ENCODE measurements at regions not wholly inside any gene's neighbourhood (a gene's known extent, or its start where the extent isn't known, plus 50 kb on each side); places are given as distances from the start of the nearest gene placed in this dataset.
"Not testable (repeated sequence)": the region's sequence is repeated elsewhere in the genome, so short reads cannot be mapped to it uniquely, and the experiment has no call there.

DNA sequence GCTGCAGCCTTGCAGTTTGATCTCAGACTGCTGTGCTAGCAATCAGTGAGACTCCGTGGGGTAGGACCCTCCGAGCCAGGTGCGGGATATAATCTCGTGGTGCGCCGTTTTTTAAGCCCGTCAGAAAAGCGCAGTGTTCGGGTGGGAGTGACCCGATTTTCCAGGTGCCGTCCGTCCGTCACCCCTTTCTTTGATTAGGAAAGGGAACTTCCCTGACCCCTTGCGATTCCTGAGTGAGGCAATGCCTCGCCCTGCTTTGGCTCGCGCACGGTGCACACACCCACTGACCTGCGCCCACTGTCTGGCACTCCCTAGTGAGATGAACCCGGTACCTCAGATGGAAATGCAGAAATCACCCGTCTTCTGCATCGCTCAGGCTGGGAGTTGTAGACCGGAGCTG is 203.2 kb downstream of the SNCAIP start:
- not testable (repeated sequence) for DNase-seq (ENCODE audit: low spot score); ATAC-seq

DNA sequence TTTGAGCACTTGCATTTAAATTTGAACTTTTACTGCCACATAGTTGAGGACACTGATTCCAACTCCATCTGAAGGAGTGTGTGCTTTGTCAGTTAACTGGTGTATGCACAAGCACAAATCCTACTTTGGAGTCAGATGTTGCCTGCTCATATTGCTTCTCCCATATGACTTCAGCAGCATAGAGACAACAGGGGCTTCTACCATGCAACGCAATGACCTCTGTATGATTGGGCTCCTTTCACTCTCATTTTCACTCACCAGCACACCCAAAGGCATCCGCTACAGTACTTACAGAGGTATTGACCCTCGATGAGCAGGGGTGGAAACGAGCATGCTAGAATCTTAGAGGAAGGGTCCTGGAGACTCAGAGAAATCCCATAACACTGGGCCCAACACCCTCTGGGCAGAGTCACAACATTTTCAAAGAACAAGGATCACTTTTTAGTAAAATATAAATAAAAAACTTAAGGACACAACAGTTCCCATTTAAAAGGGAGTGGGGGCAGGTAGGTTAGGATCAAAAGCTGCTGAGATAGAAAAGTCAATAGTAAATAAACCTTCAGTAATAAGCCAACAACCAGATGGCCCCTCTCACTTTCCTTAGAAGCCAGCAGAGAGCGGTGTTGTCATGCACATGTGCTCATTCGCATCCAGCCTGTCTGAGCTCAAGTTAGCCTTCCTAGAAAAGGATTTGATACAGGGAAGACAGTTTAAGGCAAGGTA is 203.8 kb downstream of the SNCAIP start:
- DNase-seq (ENCODE audit: low spot score): peak; percentile 54

GRCh38 chr5:122516432-122516743 is 204.4 kb downstream of the SNCAIP start:
- DNase-seq (ENCODE audit: low spot score): no peak
- no peak for ATAC-seq

More for the DNA sequence above, 203.8 kb downstream of the SNCAIP start:
- ATAC-seq: peak; percentile 100

DNA sequence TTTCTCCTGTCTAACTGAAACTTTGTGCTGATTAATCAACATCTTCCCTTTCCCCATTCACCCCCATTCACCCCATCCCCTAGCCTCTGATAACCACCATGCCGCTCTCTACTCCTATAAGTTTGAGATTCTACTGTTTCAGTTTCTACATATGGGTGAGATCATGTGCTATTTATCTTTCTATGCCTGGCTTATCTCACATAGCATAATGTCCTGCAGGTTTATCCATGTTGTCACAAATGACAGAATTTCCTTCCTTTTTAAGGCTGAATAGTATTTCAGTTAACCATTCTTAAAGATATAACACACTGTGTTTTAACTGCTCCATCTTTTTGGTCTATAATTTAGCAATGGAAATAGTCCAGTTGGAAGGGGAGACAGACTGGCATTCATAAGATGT is 205.1 kb downstream of the SNCAIP start:
- DNase-seq (ENCODE audit: low spot score): no peak
- no peak for ATAC-seq

- DNase-seq (ENCODE audit: low spot score) (no peak), ATAC-seq (no peak)
Measured at GRCh38 chr5:122523776-122524175, 211.7 kb downstream of the SNCAIP start.

- ATAC-seq (no peak), DNase-seq (ENCODE audit: low spot score) (no peak)
Measured at GRCh38 chr5:122527547-122527946, 215.5 kb downstream of the SNCAIP start.

- ATAC-seq: no peak
- no peak for DNase-seq (ENCODE audit: low spot score)
Measured at GRCh38 chr5:122532035-122532434, 220.0 kb downstream of the SNCAIP start.

DNA sequence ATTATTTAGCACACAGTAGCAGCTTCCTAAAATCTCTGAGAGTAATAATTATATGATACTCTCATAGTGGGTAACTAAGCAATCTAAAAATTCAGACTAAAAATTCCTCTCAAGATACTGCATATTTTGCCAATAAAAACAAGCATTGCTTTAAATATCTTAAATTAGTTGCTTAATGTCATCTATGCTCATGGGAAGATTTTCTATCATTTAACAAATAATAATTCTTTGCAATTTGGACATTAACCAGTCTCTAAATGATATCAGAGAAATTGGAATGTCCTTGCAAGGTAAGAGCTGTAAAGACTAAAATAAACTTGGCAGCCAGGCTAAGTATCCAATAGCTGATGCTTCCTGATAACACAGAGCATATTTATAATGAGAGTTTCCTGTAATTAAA is 221.8 kb downstream of the SNCAIP start:
- ATAC-seq (no peak), DNase-seq (ENCODE audit: low spot score) (no peak)

GRCh38 chr5:122534829-122535228 is 222.8 kb downstream of the SNCAIP start:
- no peak for ATAC-seq
- DNase-seq (ENCODE audit: low spot score): no peak

- no peak for ATAC-seq
- DNase-seq (ENCODE audit: low spot score): no peak
Measured at GRCh38 chr5:122541388-122541787, 229.4 kb downstream of the SNCAIP start.

DNA sequence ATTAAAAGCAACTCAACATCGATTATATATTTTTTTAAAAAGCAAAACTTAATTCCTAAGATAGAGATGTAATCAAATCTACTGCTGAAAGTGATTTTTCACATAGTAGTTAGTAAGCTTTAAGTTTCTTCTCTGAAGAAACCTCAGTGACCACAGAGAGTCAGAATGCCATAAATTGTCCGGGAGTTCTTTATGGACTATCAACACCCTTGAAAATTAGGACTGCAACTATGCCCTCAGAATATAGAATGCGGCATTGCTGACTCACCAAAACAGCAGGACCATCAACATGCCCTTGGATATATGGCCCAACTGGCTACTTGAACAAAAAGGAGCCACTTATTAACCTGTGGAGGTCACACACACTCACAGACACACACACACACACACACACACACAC is 228.9 kb upstream of the SNX2 start:
- ATAC-seq: no peak
- DNase-seq (ENCODE audit: low spot score): no peak

DNA sequence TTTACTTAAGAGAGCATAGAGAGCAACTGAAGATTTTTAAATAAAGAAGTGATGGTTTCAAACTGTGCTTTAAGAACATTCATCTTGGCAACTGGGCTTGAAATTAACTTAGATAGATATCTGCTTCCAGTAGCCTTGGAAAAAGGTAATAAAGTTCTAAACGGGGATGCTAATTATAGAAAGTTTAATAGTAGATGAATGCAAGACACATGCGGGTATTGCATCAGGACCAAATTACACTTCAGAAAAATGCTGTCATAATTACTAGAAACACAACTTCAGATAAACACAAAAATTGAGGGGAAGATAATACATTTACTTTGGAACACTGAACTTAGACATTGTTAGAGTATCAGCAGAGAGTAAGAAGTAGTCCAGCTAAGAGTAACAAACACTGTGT is 227.7 kb upstream of the SNX2 start:
- ATAC-seq (no peak), DNase-seq (ENCODE audit: low spot score) (no peak)

DNA sequence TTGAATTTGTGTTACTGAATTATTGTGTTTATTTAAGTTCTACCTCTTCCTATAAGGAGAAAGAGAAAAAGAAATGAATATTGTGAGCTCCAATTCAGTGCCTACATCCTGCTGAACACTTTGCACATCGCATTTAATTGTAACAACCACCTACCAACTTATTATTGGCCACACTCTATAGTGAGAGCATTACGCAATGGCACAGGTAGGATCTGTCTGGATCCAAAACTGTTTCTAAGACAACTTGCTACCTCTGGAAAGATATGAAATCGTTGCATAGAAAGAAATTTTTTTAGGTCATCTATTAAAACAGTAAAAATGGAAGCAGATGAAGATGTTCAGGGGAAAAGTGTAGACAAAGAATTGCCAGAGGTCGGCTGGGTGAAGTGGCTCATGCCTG is 227.2 kb upstream of the SNX2 start:
- no peak for DNase-seq (ENCODE audit: low spot score)
- ATAC-seq: no peak

DNA sequence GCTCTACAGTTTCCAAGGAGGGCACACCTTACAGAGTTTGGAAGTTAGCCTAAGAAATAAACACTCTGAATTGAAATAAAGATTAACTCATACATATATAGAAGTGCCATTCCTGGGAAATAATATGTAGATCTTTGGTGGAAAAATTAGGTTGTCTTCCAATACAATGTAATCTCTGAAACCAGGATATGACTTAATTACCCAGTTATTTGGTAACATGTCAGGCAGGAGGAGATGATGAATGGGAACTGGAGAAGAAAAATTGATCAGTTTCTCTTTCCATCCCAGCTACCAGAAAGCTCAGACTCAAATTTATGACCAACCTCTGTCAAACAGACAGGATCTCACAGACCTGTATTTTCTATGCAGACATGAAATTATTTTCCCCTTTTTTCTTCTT is 215.2 kb upstream of the SNX2 start:
- no peak for ATAC-seq
- no peak for DNase-seq (ENCODE audit: low spot score)

- DNase-seq (ENCODE audit: low spot score) (no peak), ATAC-seq (no peak)
Measured at GRCh38 chr5:122561209-122561608, 213.7 kb upstream of the SNX2 start.

DNA sequence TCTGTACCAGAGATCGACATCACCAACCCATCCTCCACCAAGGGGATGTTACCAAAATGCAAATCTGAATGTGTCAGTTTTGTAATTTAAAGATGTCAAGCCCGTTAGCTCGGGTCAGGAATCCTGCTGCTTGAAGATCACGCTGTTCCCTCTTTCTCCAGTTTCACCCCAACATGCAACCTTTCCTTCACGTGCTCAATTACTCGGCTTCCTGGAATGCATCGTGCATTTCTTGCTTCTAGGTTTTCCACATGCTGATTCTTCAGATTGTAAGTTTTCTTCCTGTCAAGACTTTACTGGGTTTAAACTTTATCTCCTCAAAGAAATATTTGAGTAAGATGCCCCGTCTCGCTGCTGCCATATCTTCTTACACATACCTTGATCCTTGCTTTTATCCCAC is 209.5 kb upstream of the SNX2 start:
- DNase-seq (ENCODE audit: low spot score): no peak
- ATAC-seq: no peak

- DNase-seq (ENCODE audit: low spot score) (no peak), ATAC-seq (no peak)
Measured at GRCh38 chr5:122576256-122577016, 198.4 kb upstream of the SNX2 start.

DNA sequence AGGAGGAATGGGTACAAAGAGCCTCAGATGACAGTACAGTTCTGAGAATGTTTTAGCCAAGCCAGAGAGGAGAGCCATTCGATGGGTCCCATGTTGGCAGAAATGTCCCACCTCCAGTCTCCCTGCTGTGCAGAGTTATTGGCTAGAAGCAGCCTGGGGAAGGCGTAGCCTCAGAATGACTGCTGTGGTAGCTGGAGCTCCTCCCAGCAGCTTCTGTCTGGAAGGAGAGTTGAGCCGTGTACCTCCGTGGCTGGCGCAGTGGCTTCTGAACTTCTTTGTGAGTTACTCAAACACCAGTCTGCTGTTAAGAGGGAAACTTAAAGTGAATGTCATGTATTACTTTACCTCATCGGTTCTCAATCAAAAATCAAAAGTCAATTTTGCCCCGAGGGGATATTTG is 193.3 kb upstream of the SNX2 start:
- ATAC-seq (no peak), DNase-seq (ENCODE audit: low spot score) (no peak)

GRCh38 chr5:122584411-122585300 is 190.2 kb upstream of the SNX2 start:
- no peak for DNase-seq (ENCODE audit: low spot score)
- no peak for ATAC-seq

- ATAC-seq: no peak
Measured at GRCh38 chr5:122585371-122585770, 189.5 kb upstream of the SNX2 start.

DNA sequence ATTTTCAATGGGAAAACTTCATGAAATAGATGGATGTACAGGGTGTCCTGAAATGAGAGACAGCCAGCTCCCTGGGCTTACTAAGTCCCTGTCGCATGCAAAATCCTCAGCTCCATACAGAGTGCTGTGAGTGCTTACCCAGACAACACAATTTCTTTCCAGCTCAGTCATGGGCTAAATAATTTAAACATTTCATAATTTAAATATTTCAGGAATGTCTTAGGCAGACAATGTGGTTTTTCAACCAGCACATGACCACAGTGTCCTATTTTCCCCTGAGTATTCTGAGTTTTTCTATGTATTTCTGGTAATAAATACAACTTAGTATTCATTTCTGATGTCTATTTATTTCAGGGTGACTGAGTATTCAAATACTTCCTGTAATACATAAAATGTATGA is 188.5 kb upstream of the SNX2 start:
- DNase-seq (ENCODE audit: low spot score) (no peak), ATAC-seq (no peak)

More at GRCh38 chr5:122585371-122585770, 189.5 kb upstream of the SNX2 start:
- DNase-seq (ENCODE audit: low spot score): no peak

DNA sequence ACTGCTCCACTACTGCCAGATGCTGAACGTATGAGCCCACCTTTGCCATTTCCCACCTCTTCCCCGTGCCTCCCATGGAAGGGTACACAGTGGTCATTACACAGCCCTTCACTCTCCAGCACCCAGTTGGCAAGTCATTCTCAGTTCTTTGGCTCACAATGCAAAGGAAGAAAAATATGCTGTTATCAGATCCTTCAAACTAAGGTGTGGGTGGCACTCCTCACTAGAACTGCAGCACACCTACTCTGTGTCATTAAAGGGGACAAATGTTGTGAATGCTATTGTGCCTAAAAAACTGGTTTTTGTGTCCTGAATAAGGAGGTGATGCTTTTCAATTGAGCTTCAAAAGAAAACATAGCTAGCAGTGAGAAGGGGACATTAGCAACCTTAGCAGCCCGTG is 183.1 kb upstream of the SNX2 start:
- ATAC-seq: no peak
- no peak for DNase-seq (ENCODE audit: low spot score)

Data from left lobe of liver (tissue), 2 donors.